Tibial artery (tissue), 4 donors: ENCODE measurements at regions not wholly inside any gene's neighbourhood (a gene's known extent, or its start where the extent isn't known, plus 50 kb on each side); places are given as distances from the start of the nearest gene placed in this dataset.

Experiments
- DNase-seq, 2 donors: peaks; one replicate each; pipeline ENCODE4 v3.0.0-alpha.2; 2019
- H3K27ac ChIP-seq, 2 donors: fragments of 200-600 bp; sonication (generic) in 1 of 2; 1 replicate in 1 of 2; 2 replicates in 1 of 2; pipeline ENCODE4 v1.5.1; 2018 to 2019; ENCODE audit warnings: mild to moderate bottlenecking in 1 of 2
- H3K27me3 ChIP-seq, 2 donors: fragments of 200-600 bp; sonication (generic) in 1 of 2; one replicate each; pipeline versions ENCODE4 v1.5.1 to v1.6.0; 2016 to 2019
- H3K36me3 ChIP-seq, 3 donors: fragments of 200-600 bp; sonication (generic) in 2 of 3; one replicate each; pipeline ENCODE4 v1.5.1; 2016 to 2019; ENCODE audit warnings: mild to moderate bottlenecking in 2 of 3
- H3K4me1 ChIP-seq, 4 donors: fragments of 200-600 bp; sonication (generic) in 2 of 4; 1 replicate in 3 of 4; 2 replicates in 1 of 4; pipeline ENCODE4 v1.5.1; 2016 to 2019
- H3K4me3 ChIP-seq, 2 donors: fragments of 200-600 bp; sonication (generic) in 1 of 2; 1 replicate in 1 of 2; 2 replicates in 1 of 2; pipeline ENCODE4 v1.5.1; 2018 to 2019; ENCODE audit warnings: mild to moderate bottlenecking in 2 of 2
- H3K9me3 ChIP-seq, 3 donors: fragments of 200-600 bp; sonication (generic) in 1 of 3; one replicate each; pipeline ENCODE4 v1.5.1; 2016 to 2019
- CTCF ChIP-seq, 2 experiments: fragments of 200-600 bp in 1 of 2; fragments of 450-650 bp in 1 of 2; IDR thresholded peaks; one replicate each; pipeline ENCODE4 v1.5.1; 2017 to 2019; ENCODE audit warnings: antibody characterized with exemption in 2 of 2, mild to moderate bottlenecking in 1 of 2, moderate library complexity in 1 of 2
- intact Hi-C: fragments of 100-400 bp; cut with DNase I; formaldehyde crosslinking; loops from one replicate; pipeline ENCODE4 v1.15.0; 2023; ENCODE audit warnings: low total_unique reads

GRCh38 chrX:25640276-25640675, 497.9 kb upstream of the MAGEB18 start:
- no peak for TF ChIP-seq CTCF (IDR thresholded peaks at IDR 0.05)
- DNase-seq = no peak
- H3K36me3 ChIP-seq = no peaks in the 10 kb centered on the region
- no peaks in the 10 kb centered on the region for H3K9me3 ChIP-seq
- H3K4me3 ChIP-seq = no peak overlapping the region
- no peak overlapping the region for H3K27ac ChIP-seq
- H3K4me1 ChIP-seq = no peaks in the 10 kb centered on the region
- intact Hi-C loops = no loop called here
- no peaks in the 10 kb centered on the region for H3K27me3 ChIP-seq

GRCh38 chrX:25646156-25646555, 492.0 kb upstream of the MAGEB18 start:
- Histone ChIP-seq H3K27ac (no peak overlapping the region), H3K4me3 (no peak overlapping the region), H3K36me3 (no peaks in the 10 kb centered on the region), H3K4me1 (no peaks in the 10 kb centered on the region), H3K9me3 (peaks cover 0 to 4% (median 0%) of the 10 kb centered on the region in 3 donors), H3K27me3 (no peaks in the 10 kb centered on the region)
- TF ChIP-seq CTCF (IDR thresholded peaks at IDR 0.05) = no peak
- no peak for DNase-seq
- intact Hi-C loops = no loop called here

- Histone ChIP-seq H3K36me3 (no peaks in the 10 kb centered on the region), H3K27me3 (no peaks in the 10 kb centered on the region), H3K27ac (no peak overlapping the region), H3K4me3 (no peak overlapping the region), H3K4me1 (no peaks in the 10 kb centered on the region), H3K9me3 (peaks cover 0 to 4% (median 0%) of the 10 kb centered on the region in 3 donors)
- intact Hi-C loops = no loop called here
- DNase-seq = no peak
- TF ChIP-seq CTCF (IDR thresholded peaks at IDR 0.05) = no peak
These were observed 489.4 kb upstream of the MAGEB18 start for GRCh38 chrX:25648790-25649189.

GRCh38 chrX:25650216-25650820, 487.8 kb upstream of the MAGEB18 start:
- H3K4me3 ChIP-seq = no peak overlapping the region
- no peaks in the 10 kb centered on the region for H3K36me3 ChIP-seq
- no peak for DNase-seq
- H3K27ac ChIP-seq = no peak overlapping the region
- intact Hi-C loops = no loop called here
- no peaks in the 10 kb centered on the region for H3K27me3 ChIP-seq
- H3K4me1 ChIP-seq = no peaks in the 10 kb centered on the region
- TF ChIP-seq CTCF (IDR thresholded peaks at IDR 0.05) = no peak
- peaks cover 0 to 4% (median 0%) of the 10 kb centered on the region in 3 donors for H3K9me3 ChIP-seq

- no peaks in the 10 kb centered on the region for H3K4me1 ChIP-seq
- no peaks in the 10 kb centered on the region for H3K36me3 ChIP-seq
- H3K4me3 ChIP-seq = no peak overlapping the region
- H3K9me3 ChIP-seq = no peaks in the 10 kb centered on the region
- no peak for TF ChIP-seq CTCF (IDR thresholded peaks at IDR 0.05)
- no peak for DNase-seq
- no peaks in the 10 kb centered on the region for H3K27me3 ChIP-seq
- intact Hi-C loops = no loop called here
- H3K27ac ChIP-seq = no peak overlapping the region
These were observed 478.8 kb upstream of the MAGEB18 start for GRCh38 chrX:25659317-25659716.

GRCh38 chrX:25663701-25664100, 474.4 kb upstream of the MAGEB18 start:
- TF ChIP-seq CTCF (IDR thresholded peaks at IDR 0.05) = no peak
- H3K27me3 ChIP-seq = no peaks in the 10 kb centered on the region
- intact Hi-C loops = no loop called here
- H3K9me3 ChIP-seq = no peaks in the 10 kb centered on the region
- no peak overlapping the region for H3K4me3 ChIP-seq
- H3K36me3 ChIP-seq = no peaks in the 10 kb centered on the region
- H3K27ac ChIP-seq = no peak overlapping the region
- no peaks in the 10 kb centered on the region for H3K4me1 ChIP-seq
- no peak for DNase-seq
